Dendritic cell treated with granulocyte-macrophage colony-stimulating factor and Interleukin-4, amounts not matched to agents 40 ng/mL and 50 ng/mL, for 4 days (primary cell): ENCODE measurements at regions not wholly inside any gene's neighbourhood (a gene's known extent, or its start where the extent isn't known, plus 50 kb on each side); places are given as distances from the start of the nearest gene placed in this dataset.

Source experiments
- H3K27ac Mint-ChIP-seq: one replicate; pipeline ENCODE4 v1.8.0; 2022; ENCODE audit warnings: mild to moderate bottlenecking, mixed read lengths
- H3K27me3 Mint-ChIP-seq: one replicate; pipeline ENCODE4 v1.8.0; 2022; ENCODE audit warnings: mild to moderate bottlenecking, mixed read lengths
- H3K36me3 Mint-ChIP-seq: one replicate; pipeline ENCODE4 v1.8.0; 2022; ENCODE audit warnings: low read depth, mixed read lengths
- H3K4me1 Mint-ChIP-seq: one replicate; pipeline ENCODE4 v1.8.0; 2022; ENCODE audit warnings: low read depth, mixed read lengths
- H3K4me3 Mint-ChIP-seq: one replicate; pipeline ENCODE4 v1.8.0; 2022; ENCODE audit warnings: mild to moderate bottlenecking, moderate library complexity, mixed read lengths
- H3K9me3 Mint-ChIP-seq: one replicate; pipeline ENCODE4 v1.8.0; 2022; ENCODE audit warnings: mixed read lengths
- intact Hi-C: fragments of 100-400 bp; cut with micrococcal nuclease; formaldehyde crosslinking; loops from one replicate; pipeline ENCODE4 v1.15.0; 2022

- Mint-ChIP-seq H3K4me3 (no peak overlapping the region), H3K36me3 (no peaks in the 10 kb centered on the region), H3K4me1 (no peaks in the 10 kb centered on the region), H3K27me3 (no peaks in the 10 kb centered on the region), H3K27ac (no peak overlapping the region), H3K9me3 (peaks cover 16% of the 10 kb centered on the region)
- intact Hi-C loops: loop anchor here (10.0 kb wide), 1 partner anchor 455 kb away; no protein-coding TSS in a partner anchor
Observed at GRCh38 chr6:142570221-142570671, 268.4 kb downstream of the ADGRG6 start.

- H3K27ac Mint-ChIP-seq: no peak overlapping the region
- H3K27me3 Mint-ChIP-seq: no peaks in the 10 kb centered on the region
- intact Hi-C loops: no loop called here
- no peak overlapping the region for H3K4me3 Mint-ChIP-seq
- no peaks in the 10 kb centered on the region for H3K4me1 Mint-ChIP-seq
- H3K36me3 Mint-ChIP-seq: no peaks in the 10 kb centered on the region
- peaks cover 8% of the 10 kb centered on the region for H3K9me3 Mint-ChIP-seq
Observed at GRCh38 chr6:142592876-142593275, 291.1 kb downstream of the ADGRG6 start.

GRCh38 chr6:142597836-142598235 lies 296.0 kb downstream of the ADGRG6 start:
- Mint-ChIP-seq H3K36me3 (no peaks in the 10 kb centered on the region), H3K4me3 (no peak overlapping the region), H3K4me1 (no peaks in the 10 kb centered on the region), H3K9me3 (no peaks in the 10 kb centered on the region), H3K27ac (no peak overlapping the region), H3K27me3 (no peaks in the 10 kb centered on the region)
- intact Hi-C loops: no loop called here

- no peaks in the 10 kb centered on the region for H3K4me1 Mint-ChIP-seq
- H3K9me3 Mint-ChIP-seq: no peaks in the 10 kb centered on the region
- H3K36me3 Mint-ChIP-seq: no peaks in the 10 kb centered on the region
- H3K27me3 Mint-ChIP-seq: no peaks in the 10 kb centered on the region
- no peak overlapping the region for H3K27ac Mint-ChIP-seq
- H3K4me3 Mint-ChIP-seq: no peak overlapping the region
- intact Hi-C loops: no loop called here
Observed at GRCh38 chr6:142601427-142601826, 299.6 kb downstream of the ADGRG6 start.

- no peaks in the 10 kb centered on the region for H3K27me3 Mint-ChIP-seq
- H3K4me3 Mint-ChIP-seq: no peak overlapping the region
- no peaks in the 10 kb centered on the region for H3K36me3 Mint-ChIP-seq
- H3K27ac Mint-ChIP-seq: no peak overlapping the region
- no peaks in the 10 kb centered on the region for H3K4me1 Mint-ChIP-seq
- intact Hi-C loops: no loop called here
- no peaks in the 10 kb centered on the region for H3K9me3 Mint-ChIP-seq
Observed at GRCh38 chr6:142602972-142603371, 301.2 kb downstream of the ADGRG6 start.

GRCh38 chr6:142605922-142606485 lies 304.2 kb downstream of the ADGRG6 start:
- H3K27me3 Mint-ChIP-seq: no peaks in the 10 kb centered on the region
- no peaks in the 10 kb centered on the region for H3K36me3 Mint-ChIP-seq
- intact Hi-C loops: no loop called here
- H3K27ac Mint-ChIP-seq: no peak overlapping the region
- no peaks in the 10 kb centered on the region for H3K4me1 Mint-ChIP-seq
- H3K9me3 Mint-ChIP-seq: no peaks in the 10 kb centered on the region
- H3K4me3 Mint-ChIP-seq: no peak overlapping the region

- no peak overlapping the region for H3K27ac Mint-ChIP-seq
- no peak overlapping the region for H3K4me3 Mint-ChIP-seq
- intact Hi-C loops: no loop called here
- H3K27me3 Mint-ChIP-seq: no peaks in the 10 kb centered on the region
- peaks cover 15% of the 10 kb centered on the region for H3K9me3 Mint-ChIP-seq
- no peaks in the 10 kb centered on the region for H3K4me1 Mint-ChIP-seq
- no peaks in the 10 kb centered on the region for H3K36me3 Mint-ChIP-seq
Observed at GRCh38 chr6:142612956-142613355, 311.1 kb downstream of the ADGRG6 start.

GRCh38 chr6:142613981-142614380 lies 312.2 kb downstream of the ADGRG6 start:
- Mint-ChIP-seq H3K9me3 (peaks cover 15% of the 10 kb centered on the region), H3K36me3 (no peaks in the 10 kb centered on the region), H3K4me3 (no peak overlapping the region), H3K27ac (no peak overlapping the region), H3K4me1 (no peaks in the 10 kb centered on the region), H3K27me3 (no peaks in the 10 kb centered on the region)
- intact Hi-C loops: no loop called here

- H3K36me3 Mint-ChIP-seq: no peaks in the 10 kb centered on the region
- peaks cover 5% of the 10 kb centered on the region for H3K9me3 Mint-ChIP-seq
- H3K4me1 Mint-ChIP-seq: no peaks in the 10 kb centered on the region
- H3K27ac Mint-ChIP-seq: no peak overlapping the region
- intact Hi-C loops: no loop called here
- no peaks in the 10 kb centered on the region for H3K27me3 Mint-ChIP-seq
- no peak overlapping the region for H3K4me3 Mint-ChIP-seq
Observed at GRCh38 chr6:142617158-142617557, 315.4 kb downstream of the ADGRG6 start.

- H3K4me3 Mint-ChIP-seq: no peak overlapping the region
- no peaks in the 10 kb centered on the region for H3K27me3 Mint-ChIP-seq
- intact Hi-C loops: no loop called here
- no peak overlapping the region for H3K27ac Mint-ChIP-seq
- H3K9me3 Mint-ChIP-seq: no peaks in the 10 kb centered on the region
- H3K36me3 Mint-ChIP-seq: no peaks in the 10 kb centered on the region
- no peaks in the 10 kb centered on the region for H3K4me1 Mint-ChIP-seq
Observed at GRCh38 chr6:142621822-142622221, 320.0 kb downstream of the ADGRG6 start.

GRCh38 chr6:142624978-142625715 lies 319.8 kb downstream of the HIVEP2 start:
- Mint-ChIP-seq H3K27ac (no peak overlapping the region), H3K36me3 (no peaks in the 10 kb centered on the region), H3K4me3 (no peak overlapping the region), H3K9me3 (no peaks in the 10 kb centered on the region), H3K27me3 (no peaks in the 10 kb centered on the region), H3K4me1 (no peaks in the 10 kb centered on the region)
- intact Hi-C loops: no loop called here

- H3K4me3 Mint-ChIP-seq: no peak overlapping the region
- H3K36me3 Mint-ChIP-seq: no peaks in the 10 kb centered on the region
- no peak overlapping the region for H3K27ac Mint-ChIP-seq
- intact Hi-C loops: no loop called here
- H3K27me3 Mint-ChIP-seq: no peaks in the 10 kb centered on the region
- no peaks in the 10 kb centered on the region for H3K4me1 Mint-ChIP-seq
- H3K9me3 Mint-ChIP-seq: no peaks in the 10 kb centered on the region
Observed at GRCh38 chr6:142627474-142627873, 317.5 kb downstream of the HIVEP2 start.

GRCh38 chr6:142631517-142632385 lies 313.2 kb downstream of the HIVEP2 start:
- intact Hi-C loops: no loop called here
- no peak overlapping the region for H3K4me3 Mint-ChIP-seq

GRCh38 chr6:142633317-142633716 lies 311.7 kb downstream of the HIVEP2 start:
- no peak overlapping the region for H3K27ac Mint-ChIP-seq
- H3K9me3 Mint-ChIP-seq: no peaks in the 10 kb centered on the region
- intact Hi-C loops: no loop called here
- H3K4me1 Mint-ChIP-seq: no peaks in the 10 kb centered on the region
- H3K27me3 Mint-ChIP-seq: no peaks in the 10 kb centered on the region
- no peak overlapping the region for H3K4me3 Mint-ChIP-seq
- no peaks in the 10 kb centered on the region for H3K36me3 Mint-ChIP-seq

More at GRCh38 chr6:142631517-142632385, 313.2 kb downstream of the HIVEP2 start:
- Mint-ChIP-seq H3K9me3 (no peaks in the 10 kb centered on the region), H3K4me1 (no peaks in the 10 kb centered on the region), H3K36me3 (no peaks in the 10 kb centered on the region), H3K27me3 (no peaks in the 10 kb centered on the region), H3K27ac (no peak overlapping the region)
